ENCODE measurements at regions not wholly inside any gene's neighbourhood (a gene's known extent, or its start where the extent isn't known, plus 50 kb on each side); places are given as distances from the start of the nearest gene placed in this dataset.

DNA sequence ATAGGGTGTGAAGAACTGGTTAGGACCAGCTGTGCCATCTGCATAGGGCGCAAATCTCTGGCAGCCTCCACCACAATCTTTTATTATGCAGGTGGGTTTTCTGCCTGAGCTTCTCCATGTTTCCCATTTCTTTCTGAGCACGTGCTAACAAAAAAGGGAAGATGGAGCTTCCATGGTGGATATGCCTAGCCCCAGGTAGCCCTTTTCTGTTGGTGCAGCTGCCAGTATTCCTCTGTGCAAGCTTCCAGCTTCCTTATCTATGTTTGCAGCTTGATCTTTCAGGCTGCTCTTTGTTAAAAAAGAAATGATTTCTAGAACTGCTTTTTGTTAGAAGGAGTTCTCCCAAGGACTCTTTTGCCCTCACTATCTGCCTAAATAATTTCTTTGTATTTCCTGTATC is 95.0 kb upstream of the EPB41L4A start:
- TF ChIP-seq, protein P1, sequence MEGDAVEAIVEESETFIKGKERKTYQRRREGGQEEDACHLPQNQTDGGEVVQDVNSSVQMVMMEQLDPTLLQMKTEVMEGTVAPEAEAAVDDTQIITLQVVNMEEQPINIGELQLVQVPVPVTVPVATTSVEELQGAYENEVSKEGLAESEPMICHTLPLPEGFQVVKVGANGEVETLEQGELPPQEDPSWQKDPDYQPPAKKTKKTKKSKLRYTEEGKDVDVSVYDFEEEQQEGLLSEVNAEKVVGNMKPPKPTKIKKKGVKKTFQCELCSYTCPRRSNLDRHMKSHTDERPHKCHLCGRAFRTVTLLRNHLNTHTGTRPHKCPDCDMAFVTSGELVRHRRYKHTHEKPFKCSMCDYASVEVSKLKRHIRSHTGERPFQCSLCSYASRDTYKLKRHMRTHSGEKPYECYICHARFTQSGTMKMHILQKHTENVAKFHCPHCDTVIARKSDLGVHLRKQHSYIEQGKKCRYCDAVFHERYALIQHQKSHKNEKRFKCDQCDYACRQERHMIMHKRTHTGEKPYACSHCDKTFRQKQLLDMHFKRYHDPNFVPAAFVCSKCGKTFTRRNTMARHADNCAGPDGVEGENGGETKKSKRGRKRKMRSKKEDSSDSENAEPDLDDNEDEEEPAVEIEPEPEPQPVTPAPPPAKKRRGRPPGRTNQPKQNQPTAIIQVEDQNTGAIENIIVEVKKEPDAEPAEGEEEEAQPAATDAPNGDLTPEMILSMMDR (IDR thresholded peaks at IDR 0.05), result no peak
- TF ChIP-seq POLR2A (IDR thresholded peaks at IDR 0.05), result no peak
